ENCODE measurements at regions not wholly inside any gene's neighbourhood (a gene's known extent, or its start where the extent isn't known, plus 50 kb on each side); places are given as distances from the start of the nearest gene placed in this dataset.
"Not testable (repeated sequence)": the region's sequence is repeated elsewhere in the genome, so short reads cannot be mapped to it uniquely, and the experiment has no call there.

DNA sequence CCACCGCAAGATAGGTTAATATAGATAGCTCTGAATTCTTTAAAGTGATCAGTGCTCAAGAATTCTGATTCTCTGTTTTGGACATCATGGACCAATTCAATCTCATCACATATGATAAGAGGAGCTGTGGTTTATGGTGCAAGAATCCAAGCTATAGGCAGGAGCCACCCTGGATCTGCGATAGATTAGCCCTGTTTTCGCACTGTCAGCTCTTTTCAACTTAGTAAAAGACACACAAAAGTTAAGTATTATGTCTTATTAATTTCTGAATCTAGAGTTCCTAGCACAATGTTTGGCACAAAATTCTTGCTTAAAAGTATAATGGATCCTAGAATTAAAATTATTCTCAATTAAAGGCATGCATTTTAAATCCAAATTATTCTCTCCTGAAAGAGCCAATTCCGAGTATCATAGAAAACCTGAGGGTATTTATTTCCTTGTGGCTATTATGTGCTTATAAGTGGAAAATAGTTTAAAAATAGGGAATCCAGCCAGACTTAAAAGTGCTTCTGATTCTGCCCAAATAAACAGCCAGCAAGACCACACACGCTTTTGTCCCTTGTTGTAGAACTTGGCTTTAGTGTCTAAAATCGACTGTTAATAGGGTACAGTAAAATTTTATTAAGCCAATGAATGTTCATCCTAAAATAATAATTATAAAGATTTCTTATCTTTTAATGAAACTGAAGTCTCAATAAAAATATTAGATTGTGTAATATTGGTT is 184.9 kb upstream of the FLRT2 start:
- Mint-ChIP-seq H3K9me3 (ENCODE audit: unreplicated experiment) (no peaks in the 10 kb centered on the region), H3K4me1 (ENCODE audit: insufficient read depth, unreplicated experiment) (peaks cover 10% of the 10 kb centered on the region), H3K36me3 (ENCODE audit: insufficient read depth, unreplicated experiment) (no peaks in the 10 kb centered on the region), H3K4me3 (ENCODE audit: unreplicated experiment) (no peak overlapping the region), H3K27ac (ENCODE audit: low read depth, unreplicated experiment) (no peak overlapping the region), H3K27me3 (ENCODE audit: insufficient read depth, unreplicated experiment) (no peaks in the 10 kb centered on the region)
- CTCF ChIA-PET = no interaction called here
- POLR2A ChIA-PET = no interaction called here
- intact Hi-C loops (cut with micrococcal nuclease) = no loop called here
- TF ChIP-seq, protein P1, sequence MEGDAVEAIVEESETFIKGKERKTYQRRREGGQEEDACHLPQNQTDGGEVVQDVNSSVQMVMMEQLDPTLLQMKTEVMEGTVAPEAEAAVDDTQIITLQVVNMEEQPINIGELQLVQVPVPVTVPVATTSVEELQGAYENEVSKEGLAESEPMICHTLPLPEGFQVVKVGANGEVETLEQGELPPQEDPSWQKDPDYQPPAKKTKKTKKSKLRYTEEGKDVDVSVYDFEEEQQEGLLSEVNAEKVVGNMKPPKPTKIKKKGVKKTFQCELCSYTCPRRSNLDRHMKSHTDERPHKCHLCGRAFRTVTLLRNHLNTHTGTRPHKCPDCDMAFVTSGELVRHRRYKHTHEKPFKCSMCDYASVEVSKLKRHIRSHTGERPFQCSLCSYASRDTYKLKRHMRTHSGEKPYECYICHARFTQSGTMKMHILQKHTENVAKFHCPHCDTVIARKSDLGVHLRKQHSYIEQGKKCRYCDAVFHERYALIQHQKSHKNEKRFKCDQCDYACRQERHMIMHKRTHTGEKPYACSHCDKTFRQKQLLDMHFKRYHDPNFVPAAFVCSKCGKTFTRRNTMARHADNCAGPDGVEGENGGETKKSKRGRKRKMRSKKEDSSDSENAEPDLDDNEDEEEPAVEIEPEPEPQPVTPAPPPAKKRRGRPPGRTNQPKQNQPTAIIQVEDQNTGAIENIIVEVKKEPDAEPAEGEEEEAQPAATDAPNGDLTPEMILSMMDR (IDR thresholded peaks at IDR 0.05; ENCODE audit: unreplicated experiment) = no peak
- no TSS peak for BruUV-seq (replicated peaks)
- no peak for DNase-seq (ENCODE audit: unreplicated experiment)

DNA sequence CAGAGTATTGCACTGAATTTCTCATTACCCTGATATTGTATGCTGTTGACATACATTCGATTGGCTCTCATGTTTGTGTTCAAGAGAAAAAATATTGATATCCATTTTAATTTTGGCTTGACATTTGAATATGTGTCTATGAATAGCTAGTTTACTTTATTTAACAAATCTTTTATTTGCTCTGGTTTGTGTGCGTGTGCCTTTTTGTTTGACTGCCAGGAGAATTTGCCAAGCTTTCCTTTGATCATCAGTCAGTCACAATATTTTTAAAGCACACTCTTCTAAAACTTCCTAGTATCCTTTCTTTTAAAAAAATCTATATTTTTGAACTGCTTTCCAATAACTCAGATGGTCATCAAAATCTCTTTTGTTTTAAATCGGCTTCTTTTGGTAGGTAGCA is 179.3 kb upstream of the FLRT2 start:
- BruUV-seq (replicated peaks) = no TSS peak
- ChIA-PET CTCF (no interaction called here), POLR2A (interaction anchor here (0.6 kb wide), 2 partner anchors 64 to 68 kb away, joined by 3 read pairs; no protein-coding TSS in a partner anchor)
- Mint-ChIP-seq H3K27ac (ENCODE audit: low read depth, unreplicated experiment) (no peak overlapping the region), H3K27me3 (ENCODE audit: insufficient read depth, unreplicated experiment) (no peaks in the 10 kb centered on the region), H3K9me3 (ENCODE audit: unreplicated experiment) (peaks cover 7% of the 10 kb centered on the region), H3K36me3 (ENCODE audit: insufficient read depth, unreplicated experiment) (no peaks in the 10 kb centered on the region), H3K4me1 (ENCODE audit: insufficient read depth, unreplicated experiment) (no peaks in the 10 kb centered on the region), H3K4me3 (ENCODE audit: unreplicated experiment) (no peak overlapping the region)
- DNase-seq (ENCODE audit: unreplicated experiment) = no peak
- intact Hi-C loops (cut with micrococcal nuclease) = no loop called here
- TF ChIP-seq, protein P1 (IDR thresholded peaks at IDR 0.05; ENCODE audit: unreplicated experiment) = no peak

DNA sequence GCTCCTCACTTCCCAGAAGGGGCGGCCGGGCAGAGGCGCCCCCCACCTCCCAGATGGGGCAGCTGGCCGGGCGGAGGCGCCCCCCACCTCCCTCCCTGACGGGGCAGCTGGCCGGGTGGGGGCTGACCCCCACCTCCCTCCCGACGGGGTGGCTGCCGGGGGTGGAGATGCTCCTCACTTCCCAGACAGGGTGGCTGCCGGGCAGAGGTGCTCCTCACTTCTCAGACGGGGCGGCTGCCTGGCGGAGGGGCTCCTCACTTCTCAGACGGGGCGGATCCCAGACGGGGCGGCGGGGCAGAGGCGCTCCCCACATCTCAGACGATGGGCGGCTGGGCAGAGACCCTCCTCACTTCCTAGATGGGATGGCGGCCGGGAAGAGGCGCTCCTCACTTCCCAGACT is 177.4 kb upstream of the FLRT2 start:
- H3K36me3 Mint-ChIP-seq (ENCODE audit: insufficient read depth, unreplicated experiment); H3K27me3 Mint-ChIP-seq (ENCODE audit: insufficient read depth, unreplicated experiment); H3K4me3 Mint-ChIP-seq (ENCODE audit: unreplicated experiment); H3K4me1 Mint-ChIP-seq (ENCODE audit: insufficient read depth, unreplicated experiment); intact Hi-C loops (cut with micrococcal nuclease); H3K27ac Mint-ChIP-seq (ENCODE audit: low read depth, unreplicated experiment); CTCF ChIA-PET; BruUV-seq (replicated peaks); POLR2A ChIA-PET; DNase-seq (ENCODE audit: unreplicated experiment); H3K9me3 Mint-ChIP-seq (ENCODE audit: unreplicated experiment): not testable (repeated sequence)

DNA sequence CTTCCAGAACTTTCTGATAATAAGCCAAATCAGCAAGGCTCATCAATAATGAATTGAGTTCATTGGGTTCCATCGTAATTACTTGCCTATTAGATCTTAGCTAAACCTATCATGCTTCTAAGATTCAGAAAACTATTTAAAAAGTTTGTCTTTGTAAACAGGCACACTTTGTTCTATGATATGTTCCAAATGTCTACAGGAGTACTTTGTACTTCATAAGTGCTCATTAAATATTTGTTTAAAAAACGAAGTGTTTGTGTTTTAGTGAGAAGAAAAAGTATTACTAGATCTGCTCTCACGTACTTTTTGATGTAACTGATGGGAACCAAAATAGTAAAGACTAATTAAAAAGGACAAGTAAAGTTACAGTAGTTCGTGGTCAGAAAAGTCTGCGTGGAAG is 172.8 kb upstream of the FLRT2 start:
- DNase-seq (ENCODE audit: unreplicated experiment) = no peak
- Mint-ChIP-seq H3K4me3 (ENCODE audit: unreplicated experiment) (no peak overlapping the region), H3K27ac (ENCODE audit: low read depth, unreplicated experiment) (no peak overlapping the region), H3K36me3 (ENCODE audit: insufficient read depth, unreplicated experiment) (no peaks in the 10 kb centered on the region), H3K27me3 (ENCODE audit: insufficient read depth, unreplicated experiment) (no peaks in the 10 kb centered on the region), H3K9me3 (ENCODE audit: unreplicated experiment) (peaks cover 7% of the 10 kb centered on the region), H3K4me1 (ENCODE audit: insufficient read depth, unreplicated experiment) (no peaks in the 10 kb centered on the region)
- intact Hi-C loops (cut with micrococcal nuclease) = no loop called here
- POLR2A ChIA-PET = no interaction called here
- TF ChIP-seq, protein P1 (IDR thresholded peaks at IDR 0.05; ENCODE audit: unreplicated experiment) = no peak
- CTCF ChIA-PET = interaction anchor here (0.7 kb wide), 1 partner anchor 59 kb away, joined by 3 read pairs; no protein-coding TSS in a partner anchor
- no TSS peak for BruUV-seq (replicated peaks)
